HepG2 (cell line): ENCODE measurements at regions not wholly inside any gene's neighbourhood (a gene's known extent, or its start where the extent isn't known, plus 50 kb on each side); places are given as distances from the start of the nearest gene placed in this dataset.

Experiments
- ATAC-seq: fragments of 200-7000 bp; cut with Tn5 transposase; 3 replicates; pipeline ENCODE4 v1.9.1; 2020; ENCODE audit warnings: mild to moderate bottlenecking, moderate library complexity
- BruUV-seq: library from RNA; stranded (reverse); fragments of 400-500 nt; replicated peaks from 2 replicates; lab custom pipeline; 2021; lab: Mats Ljungman, UMichigan
- CTCF ChIA-PET: fragments of 300-600 bp; formaldehyde crosslinking; extraction: SDS; loops from one replicate; lab custom pipeline; 2021; ENCODE audit warnings: low total read pairs, inconsistent platforms, low intra/inter-chr PET ratio; lab: Yijun Ruan, JAX
- POLR2A ChIA-PET: fragments of 350-600 bp; sonication (Branson Sonifier 250); formaldehyde crosslinking; loops from one replicate; lab custom pipeline; 2020; ENCODE audit warnings: antibody characterized with exemption, inconsistent platforms; lab: Yijun Ruan, JAX
- DNase-seq: peaks from one replicate; pipeline ENCODE4 v3.0.0-alpha.2; 2015; ENCODE audit warnings: low spot score
- FAIRE-seq: peaks from 3 replicates; lab custom pipeline; 2011; peaks lifted over from hg19 to GRCh38; lab: Jason Lieb, UNC
- H2AFZ ChIP-seq: one replicate; pipeline ENCODE4 v1.6.1; 2011; ENCODE audit warnings: low read length, inconsistent platforms
- H3K27ac ChIP-seq: fragments of 300-600 bp; 3 replicates; pipeline ENCODE4 v1.8.0; 2011; ENCODE audit warnings: mixed run types, mild to moderate bottlenecking, mixed read lengths, low read length, inconsistent platforms; ENCODE audit not compliant: insufficient read depth; ENCODE audit errors: extremely low read length
- H3K27me3 ChIP-seq, 2 experiments: fragments of 200-600 bp in 1 of 2; 2 replicates in 1 of 2; 3 replicates in 1 of 2; pipeline versions ENCODE4 v1.6.0 to v1.8.0; 2011; ENCODE audit warnings: low read length in 2 of 2, mild to moderate bottlenecking in 2 of 2, moderate library complexity in 2 of 2, inconsistent platforms in 1 of 2; ENCODE audit not compliant: insufficient read depth in 2 of 2, control insufficient read depth in 1 of 2
- H3K36me3 ChIP-seq, 2 experiments: fragments of 200-600 bp in 1 of 2; replicated peaks in 1 of 2; 2 replicates in 1 of 2; 3 replicates in 1 of 2; pipeline versions ENCODE4 v1.5.1 to v1.8.0; 2011; ENCODE audit warnings: low read length in 2 of 2, inconsistent platforms in 1 of 2; ENCODE audit not compliant: insufficient read depth in 2 of 2, control insufficient read depth in 1 of 2
- H3K4me1 ChIP-seq: 2 replicates; pipeline ENCODE4 v1.5.1; 2012; ENCODE audit warnings: low read length, inconsistent platforms; ENCODE audit not compliant: insufficient read depth
- H3K4me2 ChIP-seq: 2 replicates; pipeline ENCODE4 v1.6.0; 2011; ENCODE audit warnings: low read depth, low read length, inconsistent platforms
- H3K4me3 ChIP-seq, 3 experiments: fragments of 200-600 bp in 1 of 3; sonication (generic), shearing (Covaris generic) in 1 of 3; replicated peaks in 1 of 3; 2 replicates each; pipeline ENCODE4 v1.5.1; 2011 to 2016; ENCODE audit warnings: low read length in 3 of 3, inconsistent platforms in 2 of 3, low read depth in 2 of 3, mild to moderate bottlenecking in 2 of 3, control low read depth in 1 of 3, mixed read lengths in 1 of 3; ENCODE audit not compliant: insufficient read depth in 1 of 3
- H3K79me2 ChIP-seq: one replicate; pipeline ENCODE4 v1.6.1; 2011; ENCODE audit warnings: low read length, inconsistent platforms; ENCODE audit not compliant: insufficient read depth
- H3K9ac ChIP-seq: 2 replicates; pipeline ENCODE4 v1.6.0; 2011; ENCODE audit warnings: mild to moderate bottlenecking, low read depth, low read length, inconsistent platforms; ENCODE audit not compliant: insufficient read depth
- H3K9me3 ChIP-seq: 2 replicates; pipeline ENCODE4 v1.5.1; 2012; ENCODE audit warnings: mild to moderate bottlenecking, low read length
- H4K20me1 ChIP-seq: 2 replicates; pipeline ENCODE4 v1.6.0; 2011; ENCODE audit warnings: inconsistent platforms, mild to moderate bottlenecking, low read length, moderate library complexity; ENCODE audit not compliant: insufficient read depth
- BRD4 ChIP-seq: sonication (generic); formaldehyde crosslinking; IDR thresholded peaks from 2 replicates; pipeline ENCODE4 v1.4.0; 2020; ENCODE audit warnings: missing genetic modification reagents
- HNRNPUL1 ChIP-seq: fragments of 200-400 bp; formaldehyde crosslinking; IDR thresholded peaks from 2 replicates; pipeline ENCODE4 v1.6.1; 2017; ENCODE audit warnings: low read depth, mild to moderate bottlenecking, low read length, moderate library complexity
- KDM5B ChIP-seq: sonication (generic); formaldehyde crosslinking; IDR thresholded peaks from 2 replicates; pipeline ENCODE4 v1.4.0; 2020; ENCODE audit warnings: missing genetic modification reagents, mild to moderate bottlenecking, borderline replicate concordance
- MAFG ChIP-seq: sonication (generic); formaldehyde crosslinking; IDR thresholded peaks from 2 replicates; pipeline ENCODE4 v1.5.1; 2020; ENCODE audit warnings: mild to moderate bottlenecking, missing genetic modification reagents
- MIER2 ChIP-seq: IDR thresholded peaks from 2 replicates; pipeline ENCODE4 v1.6.1; 2016; ENCODE audit warnings: missing biosample characterization, missing genetic modification reagents
- MTF2 ChIP-seq: sonication (generic); formaldehyde crosslinking; IDR thresholded peaks from 2 replicates; pipeline ENCODE4 v1.5.0; 2020; ENCODE audit warnings: missing genetic modification reagents, borderline replicate concordance
- TFDP1 ChIP-seq: IDR thresholded peaks from 2 replicates; pipeline ENCODE4 v1.6.1; 2016; ENCODE audit warnings: missing compliant biosample characterization, missing genetic modification reagents, borderline replicate concordance
- U2AF1 ChIP-seq: fragments of 200-400 bp; formaldehyde crosslinking; optimal IDR thresholded peaks from 2 replicates; pipeline ENCODE3; 2017; ENCODE audit warnings: mild to moderate bottlenecking, low read depth, low read length
- ZC3H13 ChIP-seq: sonication (generic); formaldehyde crosslinking; IDR thresholded peaks from 2 replicates; pipeline ENCODE4 v1.8.1; 2023; ENCODE audit warnings: mild to moderate bottlenecking, missing genetic modification reagents, moderate library complexity
- ZNF18 ChIP-seq: sonication (generic); formaldehyde crosslinking; IDR thresholded peaks from 2 replicates; pipeline ENCODE4 v1.8.0; 2022; ENCODE audit warnings: mild to moderate bottlenecking, missing genetic modification reagents; ENCODE audit not compliant: insufficient replicate concordance
- ZNF362 ChIP-seq: sonication (generic); formaldehyde crosslinking; IDR thresholded peaks from 2 replicates; pipeline ENCODE4 v1.4.0; 2020; ENCODE audit warnings: missing genetic modification reagents, mild to moderate bottlenecking, borderline replicate concordance
- ZNF607 ChIP-seq: sonication (generic); formaldehyde crosslinking; IDR thresholded peaks from 2 replicates; pipeline ENCODE4 v1.5.1; 2020; ENCODE audit warnings: missing genetic modification reagents, mild to moderate bottlenecking, borderline replicate concordance
- ZNF768 ChIP-seq: sonication (generic); formaldehyde crosslinking; IDR thresholded peaks from 2 replicates; pipeline ENCODE4 v1.4.0; 2020; ENCODE audit warnings: missing genetic modification reagents
- ZNF790 ChIP-seq: sonication (generic); formaldehyde crosslinking; IDR thresholded peaks from 2 replicates; pipeline ENCODE4 v1.8.0; 2022; ENCODE audit warnings: missing genetic modification reagents, mild to moderate bottlenecking, borderline replicate concordance
- WGBS: methylation state at CpG from one replicate; pipeline ENCODE4 v1.1.6; 2017; ENCODE audit warnings: low lambda C conversion rate; 5-methylcytosine and 5-hydroxymethylcytosine counted together
- in situ Hi-C: cut with HindIII; loops from 2 replicates; pipeline ENCODE4 v1.10.0; 2017; ENCODE audit warnings: low pct_unique_long_range_greater_than_20kb; ENCODE audit not compliant: extremely low pct_ligation_motif_present
- intact Hi-C: fragments of 100-400 bp; cut with micrococcal nuclease; formaldehyde crosslinking; loops from one replicate; pipeline ENCODE4 v1.10.0; 2022; ENCODE audit not compliant: unreplicated experiment
- TF ChIP-seq, protein P1 (sequence below): sonication (generic); formaldehyde crosslinking; conservative IDR thresholded peaks from 2 replicates; pipeline ENCODE4 v1.8.0; 2022; ENCODE audit warnings: low read depth, missing genetic modification reagents

DNA sequence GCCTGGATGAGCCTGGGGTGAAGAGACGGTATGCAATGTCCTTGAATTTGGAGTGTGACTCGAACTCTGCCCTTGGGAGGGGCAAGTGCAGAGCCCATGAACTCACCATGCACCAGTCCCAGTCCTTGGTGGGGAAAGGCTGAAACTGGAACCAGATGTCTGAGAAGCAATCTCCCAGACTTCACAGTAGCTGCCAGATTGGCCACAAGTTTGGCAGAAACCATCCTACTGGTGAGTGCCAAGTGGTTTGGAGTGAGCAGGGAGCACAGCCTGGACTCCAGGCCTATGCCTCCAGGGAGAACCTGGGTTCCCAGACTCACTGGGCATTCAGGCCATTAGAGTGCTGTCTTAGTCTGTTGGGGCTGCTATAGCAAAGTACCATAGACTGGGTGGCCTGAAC is 99.6 kb upstream of the LYZL1 start (continued):
- no peak for TF ChIP-seq ZNF362 (CRISPR knock-in tag)
- TF ChIP-seq ZNF607 = no peak

DNA sequence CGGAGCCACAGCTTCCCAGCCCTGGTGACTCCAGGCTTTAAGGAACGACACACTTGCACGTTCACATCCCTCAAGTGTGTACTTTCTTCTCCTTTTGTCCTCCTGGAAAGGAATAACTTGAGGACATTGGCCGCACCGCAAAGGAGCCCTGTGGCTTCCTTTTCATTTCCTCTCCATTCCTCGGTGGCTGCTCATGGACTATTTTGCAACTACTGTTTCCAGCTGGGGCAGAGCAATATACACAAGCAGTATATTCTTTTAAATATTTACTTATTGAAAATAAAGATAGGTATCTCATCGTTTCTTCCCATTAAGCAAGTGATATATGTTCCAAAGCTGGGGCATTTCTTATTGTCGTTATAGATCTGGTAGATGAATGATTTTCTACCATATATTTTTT is 97.2 kb upstream of the LYZL1 start:
- no peak for ATAC-seq
- in situ Hi-C loops = no loop called here
- TF ChIP-seq ZNF18 (no peak), HNRNPUL1 (no peak), KDM5B (CRISPR knock-in tag) (no peak), MIER2 (CRISPR knock-in tag) (no peak), TFDP1 (no peak), MTF2 (CRISPR knock-in tag) (no peak), BRD4 (CRISPR knock-in tag) (no peak), ZC3H13 (no peak), MAFG (CRISPR knock-in tag) (no peak), ZNF768 (CRISPR knock-in tag) (no peak), U2AF1 (no peak), ZNF790 (CRISPR knock-in tag) (no peak)
- TF ChIP-seq, protein P1, sequence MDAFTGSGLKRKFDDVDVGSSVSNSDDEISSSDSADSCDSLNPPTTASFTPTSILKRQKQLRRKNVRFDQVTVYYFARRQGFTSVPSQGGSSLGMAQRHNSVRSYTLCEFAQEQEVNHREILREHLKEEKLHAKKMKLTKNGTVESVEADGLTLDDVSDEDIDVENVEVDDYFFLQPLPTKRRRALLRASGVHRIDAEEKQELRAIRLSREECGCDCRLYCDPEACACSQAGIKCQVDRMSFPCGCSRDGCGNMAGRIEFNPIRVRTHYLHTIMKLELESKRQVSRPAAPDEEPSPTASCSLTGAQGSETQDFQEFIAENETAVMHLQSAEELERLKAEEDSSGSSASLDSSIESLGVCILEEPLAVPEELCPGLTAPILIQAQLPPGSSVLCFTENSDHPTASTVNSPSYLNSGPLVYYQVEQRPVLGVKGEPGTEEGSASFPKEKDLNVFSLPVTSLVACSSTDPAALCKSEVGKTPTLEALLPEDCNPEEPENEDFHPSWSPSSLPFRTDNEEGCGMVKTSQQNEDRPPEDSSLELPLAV (CRISPR knock-in tag) = no peak
- TF ChIP-seq, all 625 proteins: peak for 0
- no peak overlapping the region for H2AFZ ChIP-seq
- no peak overlapping the region for H3K4me3 ChIP-seq
- no peaks in the 10 kb centered on the region for H3K9me3 ChIP-seq
- H3K4me1 ChIP-seq = no peaks in the 10 kb centered on the region
- no peaks in the 10 kb centered on the region for H3K79me2 ChIP-seq
- POLR2A ChIA-PET = no interaction called here
- 39% methylated on average over 8 of the region's 8 CpGs for WGBS
- DNase-seq (no peak), FAIRE-seq (no peak)
- intact Hi-C loops = no loop called here
- no peak overlapping the region for H3K4me2 ChIP-seq
- H3K27ac ChIP-seq = no peak overlapping the region
- CTCF ChIA-PET = no interaction called here
- peaks cover 3 to 11% of the 10 kb centered on the region in 2 experiments; a peak in 2 of 5 replicates for H3K27me3 ChIP-seq
- H3K36me3 ChIP-seq = no peaks in the 10 kb centered on the region
- H4K20me1 ChIP-seq = no peaks in the 10 kb centered on the region
- BruUV-seq = no TSS peak
- H3K9ac ChIP-seq = no peak overlapping the region
